PC-3 (cell line): ENCODE measurements at regions not wholly inside any gene's neighbourhood (a gene's known extent, or its start where the extent isn't known, plus 50 kb on each side); places are given as distances from the start of the nearest gene placed in this dataset.

Source experiments
- CTCF ChIP-seq: fragments of 300-600 bp; sonication (generic); conservative IDR thresholded peaks from 2 replicates; pipeline ENCODE4 v1.5.1; 2017; ENCODE audit warnings: antibody characterized with exemption, low read depth, mild to moderate bottlenecking, low read length
- EZH2phosphoT487 ChIP-seq: fragments of 300-600 bp; sonication (generic); IDR thresholded peaks from 2 replicates; pipeline ENCODE4 v1.6.1; 2018; ENCODE audit warnings: mild to moderate bottlenecking, antibody characterized with exemption, low read length, borderline replicate concordance

GRCh38 chr6:78749326-78749725 is 118.0 kb upstream of the IRAK1BP1 start:
- no peak for TF ChIP-seq CTCF
- TF ChIP-seq EZH2phosphoT487 = no peak
